ENCODE measurements at regions not wholly inside any gene's neighbourhood (a gene's known extent, or its start where the extent isn't known, plus 50 kb on each side); places are given as distances from the start of the nearest gene placed in this dataset.

DNA sequence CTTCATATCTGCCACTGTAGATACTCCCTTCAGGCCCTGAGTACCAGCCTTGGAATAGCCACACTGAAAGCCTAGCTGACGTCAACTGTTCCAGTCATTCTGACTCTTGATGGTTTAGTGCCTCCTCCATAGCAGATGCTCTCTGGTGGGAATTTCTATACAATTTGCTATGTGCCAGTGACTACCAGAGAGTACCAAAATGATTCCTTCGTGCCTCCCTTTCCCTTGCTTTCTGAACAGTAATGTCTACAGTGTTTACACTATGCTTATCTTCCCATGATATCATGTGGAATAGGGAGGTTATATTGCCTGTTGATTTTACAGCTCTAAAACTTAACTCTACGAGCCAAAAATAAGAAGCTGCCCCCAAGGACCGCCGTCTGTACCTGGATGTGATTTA is 109.7 kb upstream of the GMNC start:
- TF ChIP-seq, protein P1, sequence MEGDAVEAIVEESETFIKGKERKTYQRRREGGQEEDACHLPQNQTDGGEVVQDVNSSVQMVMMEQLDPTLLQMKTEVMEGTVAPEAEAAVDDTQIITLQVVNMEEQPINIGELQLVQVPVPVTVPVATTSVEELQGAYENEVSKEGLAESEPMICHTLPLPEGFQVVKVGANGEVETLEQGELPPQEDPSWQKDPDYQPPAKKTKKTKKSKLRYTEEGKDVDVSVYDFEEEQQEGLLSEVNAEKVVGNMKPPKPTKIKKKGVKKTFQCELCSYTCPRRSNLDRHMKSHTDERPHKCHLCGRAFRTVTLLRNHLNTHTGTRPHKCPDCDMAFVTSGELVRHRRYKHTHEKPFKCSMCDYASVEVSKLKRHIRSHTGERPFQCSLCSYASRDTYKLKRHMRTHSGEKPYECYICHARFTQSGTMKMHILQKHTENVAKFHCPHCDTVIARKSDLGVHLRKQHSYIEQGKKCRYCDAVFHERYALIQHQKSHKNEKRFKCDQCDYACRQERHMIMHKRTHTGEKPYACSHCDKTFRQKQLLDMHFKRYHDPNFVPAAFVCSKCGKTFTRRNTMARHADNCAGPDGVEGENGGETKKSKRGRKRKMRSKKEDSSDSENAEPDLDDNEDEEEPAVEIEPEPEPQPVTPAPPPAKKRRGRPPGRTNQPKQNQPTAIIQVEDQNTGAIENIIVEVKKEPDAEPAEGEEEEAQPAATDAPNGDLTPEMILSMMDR (conservative IDR thresholded peaks at IDR 0.05; ENCODE audit: low read length): no peak
- TF ChIP-seq EZH2phosphoT487 (IDR thresholded peaks at IDR 0.05; ENCODE audit: borderline replicate concordance, low read depth, low read length): no peak
